IPS-15b (cell line): ENCODE measurements at regions not wholly inside any gene's neighbourhood (a gene's known extent, or its start where the extent isn't known, plus 50 kb on each side); places are given as distances from the start of the nearest gene placed in this dataset.

Experiments used
- H3K27me3 ChIP-seq: one replicate; pipeline ENCODE4 v1.6.1; 2013; ENCODE audit warnings: low read length; ENCODE audit not compliant: control insufficient read depth, insufficient read depth
- H3K36me3 ChIP-seq: one replicate; pipeline ENCODE4 v1.6.1; 2013; ENCODE audit warnings: low read length; ENCODE audit not compliant: control insufficient read depth, insufficient read depth
- H3K4me1 ChIP-seq: one replicate; pipeline ENCODE4 v1.6.1; 2013; ENCODE audit warnings: mild to moderate bottlenecking, low read length; ENCODE audit not compliant: control insufficient read depth, insufficient read depth
- H3K4me3 ChIP-seq: one replicate; pipeline ENCODE4 v1.5.1; 2013; ENCODE audit warnings: low read depth, low read length
- H3K9ac ChIP-seq: one replicate; pipeline ENCODE4 v1.6.1; 2013; ENCODE audit warnings: low read depth, mild to moderate bottlenecking, low read length
- H3K9me3 ChIP-seq: one replicate; pipeline ENCODE4 v1.6.1; 2013; ENCODE audit warnings: mild to moderate bottlenecking, low read length; ENCODE audit not compliant: control insufficient read depth, insufficient read depth

GRCh38 chr1:29531596-29531995 is 295.3 kb downstream of the PTPRU start:
- Histone ChIP-seq H3K36me3 (no peaks in the 10 kb centered on the region), H3K4me1 (no peaks in the 10 kb centered on the region)

GRCh38 chr1:29529677-29530278 is 293.5 kb downstream of the PTPRU start:
- H3K4me1 ChIP-seq: no peaks in the 10 kb centered on the region
- H3K36me3 ChIP-seq: no peaks in the 10 kb centered on the region
- H3K9ac ChIP-seq: no peak overlapping the region
- no peaks in the 10 kb centered on the region for H3K27me3 ChIP-seq
- peaks cover 7% of the 10 kb centered on the region for H3K9me3 ChIP-seq
- no peak overlapping the region for H3K4me3 ChIP-seq

More at GRCh38 chr1:29531596-29531995, 295.3 kb downstream of the PTPRU start:
- Histone ChIP-seq H3K9me3 (peaks cover 7% of the 10 kb centered on the region), H3K4me3 (no peak overlapping the region), H3K9ac (no peak overlapping the region), H3K27me3 (no peaks in the 10 kb centered on the region)

GRCh38 chr1:29527314-29528004 is 291.1 kb downstream of the PTPRU start:
- Histone ChIP-seq H3K9me3 (peaks cover 7% of the 10 kb centered on the region), H3K36me3 (no peaks in the 10 kb centered on the region), H3K27me3 (no peaks in the 10 kb centered on the region), H3K4me1 (peaks cover 2% of the 10 kb centered on the region), H3K4me3 (no peak overlapping the region), H3K9ac (no peak overlapping the region)

GRCh38 chr1:29525941-29526340 is 289.6 kb downstream of the PTPRU start:
- H3K9me3 ChIP-seq: peaks cover 7% of the 10 kb centered on the region
- no peaks in the 10 kb centered on the region for H3K27me3 ChIP-seq
- H3K4me1 ChIP-seq: peaks cover 2% of the 10 kb centered on the region
- H3K36me3 ChIP-seq: no peaks in the 10 kb centered on the region
- H3K4me3 ChIP-seq: no peak overlapping the region
- no peak overlapping the region for H3K9ac ChIP-seq

GRCh38 chr1:29524285-29525065 is 288.2 kb downstream of the PTPRU start:
- Histone ChIP-seq H3K4me1 (peaks cover 2% of the 10 kb centered on the region), H3K4me3 (no peak overlapping the region), H3K36me3 (no peaks in the 10 kb centered on the region), H3K9ac (no peak overlapping the region), H3K27me3 (no peaks in the 10 kb centered on the region), H3K9me3 (peaks cover 3% of the 10 kb centered on the region)

GRCh38 chr1:29523576-29523975 is 287.3 kb downstream of the PTPRU start:
- Histone ChIP-seq H3K4me1 (peaks cover 2% of the 10 kb centered on the region), H3K9ac (no peak overlapping the region), H3K36me3 (no peaks in the 10 kb centered on the region), H3K9me3 (no peaks in the 10 kb centered on the region), H3K4me3 (no peak overlapping the region), H3K27me3 (no peaks in the 10 kb centered on the region)

GRCh38 chr1:29523136-29523535 is 286.8 kb downstream of the PTPRU start:
- no peak overlapping the region for H3K4me3 ChIP-seq
- no peaks in the 10 kb centered on the region for H3K36me3 ChIP-seq
- no peaks in the 10 kb centered on the region for H3K9me3 ChIP-seq
- H3K27me3 ChIP-seq: no peaks in the 10 kb centered on the region
- H3K4me1 ChIP-seq: peaks cover 2% of the 10 kb centered on the region
- H3K9ac ChIP-seq: no peak overlapping the region

GRCh38 chr1:29521811-29522580 is 285.7 kb downstream of the PTPRU start:
- Histone ChIP-seq H3K9ac (no peak overlapping the region), H3K4me3 (no peak overlapping the region), H3K4me1 (peaks cover 2% of the 10 kb centered on the region), H3K9me3 (no peaks in the 10 kb centered on the region), H3K27me3 (no peaks in the 10 kb centered on the region), H3K36me3 (no peaks in the 10 kb centered on the region)

- H3K4me1 ChIP-seq: peaks cover 2% of the 10 kb centered on the region
- H3K4me3 ChIP-seq: no peak overlapping the region
- H3K27me3 ChIP-seq: no peaks in the 10 kb centered on the region
- H3K9me3 ChIP-seq: no peaks in the 10 kb centered on the region
- H3K36me3 ChIP-seq: no peaks in the 10 kb centered on the region
- no peak overlapping the region for H3K9ac ChIP-seq
Observed at GRCh38 chr1:29521438-29521715, 285.1 kb downstream of the PTPRU start.

GRCh38 chr1:29520571-29521437 is 284.5 kb downstream of the PTPRU start:
- no peaks in the 10 kb centered on the region for H3K9me3 ChIP-seq
- H3K4me1 ChIP-seq: peaks cover 2% of the 10 kb centered on the region
- H3K4me3 ChIP-seq: no peak overlapping the region
- no peaks in the 10 kb centered on the region for H3K27me3 ChIP-seq
- H3K36me3 ChIP-seq: no peaks in the 10 kb centered on the region
- H3K9ac ChIP-seq: no peak overlapping the region

GRCh38 chr1:29519788-29520110 is 283.4 kb downstream of the PTPRU start:
- H3K9me3 ChIP-seq: no peaks in the 10 kb centered on the region
- H3K4me3 ChIP-seq: no peak overlapping the region
- H3K36me3 ChIP-seq: no peaks in the 10 kb centered on the region
- H3K27me3 ChIP-seq: no peaks in the 10 kb centered on the region
- peaks cover 2% of the 10 kb centered on the region for H3K4me1 ChIP-seq
- no peak overlapping the region for H3K9ac ChIP-seq
